H7 (cell line): ENCODE measurements at regions not wholly inside any gene's neighbourhood (a gene's known extent, or its start where the extent isn't known, plus 50 kb on each side); places are given as distances from the start of the nearest gene placed in this dataset.
"Not testable (repeated sequence)": the region's sequence is repeated elsewhere in the genome, so short reads cannot be mapped to it uniquely, and the experiment has no call there.

Experiments used
- DNase-seq: peaks from one replicate; pipeline ENCODE4 v3.0.0; 2012
- H3K27me3 ChIP-seq: 2 replicates; pipeline ENCODE4 v1.6.0; 2011; ENCODE audit warnings: mild to moderate bottlenecking, low read length; ENCODE audit not compliant: control insufficient read depth, insufficient read depth
- H3K36me3 ChIP-seq: replicated peaks from 2 replicates; pipeline ENCODE4 v1.5.1; 2011; ENCODE audit warnings: low read length; ENCODE audit not compliant: control insufficient read depth, insufficient read depth
- H3K4me3 ChIP-seq: 2 replicates; pipeline ENCODE4 v1.5.1; 2011; ENCODE audit warnings: low read depth, mild to moderate bottlenecking, control low read depth, low read length, moderate library complexity; ENCODE audit not compliant: insufficient read depth

GRCh38 chr3:174531262-174531982 lies 327.7 kb upstream of the NAALADL2 start:
- no peak for DNase-seq
- no peaks in the 10 kb centered on the region for H3K36me3 ChIP-seq

DNA sequence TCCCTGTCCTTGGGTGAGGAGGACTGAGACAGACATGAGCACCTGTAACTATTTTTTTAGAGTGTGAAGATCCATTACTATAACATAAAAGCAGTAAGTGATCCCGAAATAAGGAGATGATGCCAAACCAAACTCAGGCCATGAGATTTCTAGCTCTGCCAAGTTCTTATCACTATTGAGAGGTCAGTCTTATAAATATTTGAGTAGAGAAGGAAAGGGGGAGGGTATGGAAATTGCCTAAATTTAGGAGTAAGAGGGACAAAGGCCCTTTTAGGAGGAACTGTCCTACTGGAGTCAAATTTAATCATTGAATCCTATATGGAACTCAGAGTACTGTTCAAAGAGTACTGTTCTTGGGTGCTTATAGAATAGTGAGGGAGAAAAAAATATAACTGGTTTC lies 326.9 kb upstream of the NAALADL2 start:
- Histone ChIP-seq H3K4me3 (no peak overlapping the region), H3K36me3 (no peaks in the 10 kb centered on the region), H3K27me3 (no peaks in the 10 kb centered on the region)
- DNase-seq, result no peak

More at GRCh38 chr3:174531262-174531982, 327.7 kb upstream of the NAALADL2 start:
- Histone ChIP-seq H3K27me3 (no peaks in the 10 kb centered on the region), H3K4me3 (no peak overlapping the region)

DNA sequence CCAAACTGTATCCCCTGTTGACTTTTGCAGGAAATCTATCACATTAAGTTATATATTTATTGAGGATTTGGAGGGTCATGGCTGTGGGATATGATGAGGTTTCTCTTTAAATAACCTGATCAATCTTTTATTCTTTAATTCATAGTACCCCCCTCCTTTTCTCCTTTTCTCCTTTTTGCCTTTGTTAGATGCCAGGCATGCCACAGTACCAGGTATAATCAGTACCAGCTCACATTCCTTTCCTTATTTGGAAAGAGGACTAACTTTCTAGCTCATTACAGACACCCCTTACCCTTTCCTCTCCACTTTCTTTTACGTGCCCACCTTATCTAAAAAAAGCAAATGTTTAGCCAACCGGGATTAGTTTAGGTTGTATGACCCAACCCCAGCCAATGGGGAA lies 326.4 kb upstream of the NAALADL2 start:
- no peaks in the 10 kb centered on the region for H3K27me3 ChIP-seq
- no peak overlapping the region for H3K4me3 ChIP-seq
- DNase-seq, result no peak
- no peaks in the 10 kb centered on the region for H3K36me3 ChIP-seq

DNA sequence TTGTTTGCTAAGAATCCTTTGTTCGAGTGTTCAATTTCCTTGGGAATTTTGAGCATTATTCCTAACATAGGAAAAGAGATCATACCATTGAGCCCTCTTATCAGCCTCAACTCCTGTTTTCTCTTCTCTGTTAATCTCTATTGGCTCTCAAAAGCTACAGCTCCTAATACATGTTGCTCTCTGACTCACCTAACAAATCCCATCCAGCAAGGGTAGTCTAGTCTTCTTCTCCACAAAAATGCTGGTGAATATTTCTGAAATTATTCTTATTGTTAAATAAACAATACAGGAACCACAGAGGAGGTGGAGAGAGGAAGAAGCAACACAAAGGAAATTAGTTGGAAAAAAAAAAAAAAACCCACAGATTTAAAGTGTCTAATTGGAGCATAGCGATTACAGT lies 325.8 kb upstream of the NAALADL2 start:
- H3K36me3 ChIP-seq, result no peaks in the 10 kb centered on the region
- no peak overlapping the region for H3K4me3 ChIP-seq
- no peak for DNase-seq
- no peaks in the 10 kb centered on the region for H3K27me3 ChIP-seq

- DNase-seq, result no peak
- Histone ChIP-seq H3K36me3 (no peaks in the 10 kb centered on the region), H3K27me3 (no peaks in the 10 kb centered on the region), H3K4me3 (no peak overlapping the region)
These were observed 322.8 kb upstream of the NAALADL2 start for GRCh38 chr3:174536319-174536718.

GRCh38 chr3:174538151-174538550 lies 321.0 kb upstream of the NAALADL2 start:
- DNase-seq, result no peak
- Histone ChIP-seq H3K36me3 (no peaks in the 10 kb centered on the region), H3K27me3 (no peaks in the 10 kb centered on the region), H3K4me3 (no peak overlapping the region)

- Histone ChIP-seq H3K36me3 (no peaks in the 10 kb centered on the region), H3K27me3 (no peaks in the 10 kb centered on the region), H3K4me3 (no peak overlapping the region)
- peak; percentile 28 for DNase-seq
These were observed 318.8 kb upstream of the NAALADL2 start for GRCh38 chr3:174540116-174540908.

DNA sequence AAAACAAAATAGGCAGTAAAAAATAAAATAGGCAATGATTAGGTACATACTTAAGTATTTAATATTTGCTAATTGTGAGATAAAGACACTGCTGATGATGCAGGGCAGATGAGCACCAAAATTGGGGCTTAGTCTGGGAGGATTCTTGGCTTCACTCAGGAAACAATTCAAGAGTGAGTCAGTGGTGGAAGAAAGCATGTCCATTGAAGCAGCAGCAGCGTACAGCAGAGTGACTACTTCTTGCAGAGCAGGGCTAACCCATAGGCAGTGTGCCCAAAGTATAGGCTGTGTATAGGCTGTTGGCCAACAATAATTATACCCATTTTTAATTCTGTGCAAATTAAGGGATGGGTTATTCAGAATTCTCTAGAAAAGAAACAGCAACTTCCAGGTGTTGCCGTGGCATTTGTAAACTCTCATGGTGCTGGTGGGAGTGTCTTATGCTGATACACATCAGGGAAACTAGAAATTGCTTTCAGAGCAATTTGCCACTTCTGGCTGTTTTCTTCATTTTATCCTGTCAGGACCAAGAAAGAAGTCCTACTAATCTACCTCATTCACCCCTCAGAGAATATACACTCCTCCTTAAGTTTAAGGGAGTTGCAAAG lies 317.3 kb upstream of the NAALADL2 start:
- DNase-seq, result no peak
- Histone ChIP-seq H3K4me3 (no peak overlapping the region), H3K27me3 (no peaks in the 10 kb centered on the region), H3K36me3 (no peaks in the 10 kb centered on the region)

DNA sequence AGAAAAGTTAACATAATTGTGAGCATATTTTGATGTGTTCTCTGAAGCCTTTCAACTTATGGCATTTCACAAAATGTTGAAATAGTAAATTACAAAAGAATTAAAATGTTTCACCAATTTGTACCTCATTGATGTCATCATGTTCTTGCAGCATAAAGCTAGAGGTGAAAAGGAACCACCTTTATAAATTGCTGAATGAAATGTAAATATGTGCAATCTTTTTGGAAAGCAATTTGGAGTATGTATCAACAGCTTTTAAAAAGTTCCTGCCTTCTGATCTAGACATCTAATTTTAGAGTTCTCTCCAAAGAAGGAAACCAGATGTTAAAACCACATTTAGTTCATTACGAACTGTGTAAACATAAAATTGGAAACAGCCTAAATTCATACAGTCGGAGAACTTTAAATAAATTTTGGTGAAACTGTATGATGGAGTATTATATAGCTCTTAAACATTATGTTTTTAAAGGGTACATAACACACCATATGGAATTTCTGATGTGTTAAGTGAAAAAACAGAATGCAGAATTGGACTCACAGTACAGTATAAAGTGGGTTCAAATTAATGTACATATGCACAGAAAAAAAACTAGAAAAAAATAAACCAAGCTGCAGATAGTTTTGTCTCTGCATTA lies 311.2 kb upstream of the NAALADL2 start:
- Histone ChIP-seq H3K4me3 (no peak overlapping the region), H3K36me3 (no peaks in the 10 kb centered on the region), H3K27me3 (no peaks in the 10 kb centered on the region)
- DNase-seq, result no peak

DNA sequence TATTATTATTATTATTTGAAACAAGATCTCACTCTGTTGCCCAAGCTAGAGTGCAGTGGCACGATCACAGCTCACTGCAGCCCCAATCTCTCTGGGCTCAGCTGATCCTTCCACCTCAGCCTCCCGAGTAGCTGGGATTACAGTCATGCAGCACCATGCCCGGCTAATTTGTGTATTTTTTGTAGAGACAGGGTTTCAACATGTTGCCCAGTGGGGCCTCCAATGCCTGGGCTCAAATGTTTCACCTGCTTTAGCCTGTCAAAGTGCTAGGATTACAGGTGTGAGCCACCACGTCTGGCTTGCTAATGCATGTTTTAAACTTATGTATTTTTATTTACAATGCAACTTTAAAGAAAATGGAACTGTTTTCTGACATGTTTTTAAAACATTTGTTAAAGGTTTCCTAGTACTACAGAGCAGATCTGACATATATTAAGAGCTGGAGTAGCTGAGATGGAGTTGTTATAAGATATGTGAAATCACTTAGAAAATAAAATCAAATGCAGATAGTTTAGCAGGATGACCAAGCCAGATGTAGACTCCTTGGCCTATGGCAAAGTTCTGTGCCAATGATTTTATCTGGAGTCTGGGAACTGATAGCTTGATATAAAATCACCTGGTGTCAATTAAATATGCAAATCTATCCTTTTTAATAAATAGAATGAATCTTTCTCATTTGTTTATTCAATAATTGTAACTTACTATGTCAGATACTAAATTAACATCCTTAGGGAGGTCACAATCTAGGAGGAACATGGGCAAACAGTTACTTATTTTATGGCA lies 310.1 kb upstream of the NAALADL2 start:
- no peaks in the 10 kb centered on the region for H3K27me3 ChIP-seq
- H3K36me3 ChIP-seq, result no peaks in the 10 kb centered on the region
- DNase-seq, result no peak
- H3K4me3 ChIP-seq, result no peak overlapping the region

- no peak overlapping the region for H3K4me3 ChIP-seq
- no peak for DNase-seq
- H3K36me3 ChIP-seq, result no peaks in the 10 kb centered on the region
- no peaks in the 10 kb centered on the region for H3K27me3 ChIP-seq
These were observed 277.6 kb upstream of the NAALADL2 start for GRCh38 chr3:174581558-174581957.

- Histone ChIP-seq H3K27me3 (no peaks in the 10 kb centered on the region), H3K4me3 (no peak overlapping the region), H3K36me3 (no peaks in the 10 kb centered on the region)
- DNase-seq, result no peak
These were observed 275.7 kb upstream of the NAALADL2 start for GRCh38 chr3:174583396-174583795.

- DNase-seq, H3K4me3 ChIP-seq, H3K36me3 ChIP-seq, H3K27me3 ChIP-seq: not testable (repeated sequence)
These were observed 272.0 kb upstream of the NAALADL2 start for GRCh38 chr3:174587137-174587536.

- Histone ChIP-seq H3K27me3 (no peaks in the 10 kb centered on the region), H3K4me3 (no peak overlapping the region), H3K36me3 (no peaks in the 10 kb centered on the region)
- DNase-seq, result no peak
These were observed 262.6 kb upstream of the NAALADL2 start for GRCh38 chr3:174596447-174596982.
